Liver (tissue), 8 donors: ENCODE measurements at regions not wholly inside any gene's neighbourhood (a gene's known extent, or its start where the extent isn't known, plus 50 kb on each side); places are given as distances from the start of the nearest gene placed in this dataset.

Experiments used
- DNase-seq: peaks from one replicate; pipeline ENCODE4 v3.0.0-alpha.2; 2017; ENCODE audit warnings: low spot score
- H3K27ac ChIP-seq, 2 donors: one replicate each; pipeline ENCODE4 v1.7.0; 2013; ENCODE audit warnings: inconsistent platforms in 2 of 2, low read length in 2 of 2, control low read depth in 1 of 2, low read depth in 1 of 2, mild to moderate bottlenecking in 1 of 2
- H3K27me3 ChIP-seq, 4 donors: one replicate each; pipeline versions ENCODE4 v1.6.1 to v1.7.0; 2013; ENCODE audit warnings: low read length in 3 of 4, inconsistent platforms in 1 of 4, mild to moderate bottlenecking in 1 of 4, moderate library complexity in 1 of 4; ENCODE audit not compliant: control insufficient read depth in 4 of 4, insufficient read depth in 4 of 4
- H3K36me3 ChIP-seq, 4 donors: one replicate each; pipeline versions ENCODE4 v1.6.1 to v1.7.0; 2013; ENCODE audit warnings: low read length in 3 of 4, mild to moderate bottlenecking in 3 of 4, low read depth in 1 of 4, moderate library complexity in 1 of 4; ENCODE audit not compliant: control insufficient read depth in 4 of 4, insufficient read depth in 3 of 4
- H3K4me1 ChIP-seq, 4 donors: one replicate each; pipeline versions ENCODE4 v1.6.1 to v1.7.0; 2013; ENCODE audit warnings: low read length in 3 of 4, mild to moderate bottlenecking in 3 of 4, moderate library complexity in 1 of 4; ENCODE audit not compliant: control insufficient read depth in 4 of 4, insufficient read depth in 4 of 4
- H3K4me3 ChIP-seq, 3 donors: one replicate each; pipeline versions ENCODE4 v1.6.1 to v1.7.0; 2013; ENCODE audit warnings: low read length in 3 of 3, control low read depth in 1 of 3, low read depth in 1 of 3, mild to moderate bottlenecking in 1 of 3
- H3K9ac ChIP-seq, 2 donors: one replicate each; pipeline ENCODE4 v1.7.0; 2013; ENCODE audit warnings: low read length in 2 of 2, mild to moderate bottlenecking in 2 of 2, moderate library complexity in 2 of 2, control low read depth in 1 of 2, low read depth in 1 of 2
- H3K9me3 ChIP-seq, 4 donors: one replicate each; pipeline versions ENCODE4 v1.6.1 to v1.7.0; 2013; ENCODE audit warnings: low read length in 3 of 4; ENCODE audit not compliant: control insufficient read depth in 4 of 4
- EGR1 ChIP-seq, 2 donors: IDR thresholded peaks; 2 replicates each; pipeline ENCODE4 v1.6.1; 2016 to 2018; ENCODE audit warnings: antibody characterized with exemption in 2 of 2, low read depth in 2 of 2
- FOXA1 ChIP-seq: IDR thresholded peaks from 2 replicates; pipeline ENCODE4 v1.6.1; 2016; ENCODE audit warnings: antibody characterized with exemption
- FOXA2 ChIP-seq: IDR thresholded peaks from 2 replicates; pipeline ENCODE4 v1.6.1; 2016; ENCODE audit warnings: antibody characterized with exemption
- GABPA ChIP-seq, 2 donors: IDR thresholded peaks in 1 of 2; conservative IDR thresholded peaks in 1 of 2; 2 replicates each; pipeline ENCODE4 v1.6.1; 2016; ENCODE audit warnings: antibody characterized with exemption in 2 of 2, mild to moderate bottlenecking in 1 of 2, moderate library complexity in 1 of 2
- HNF4A ChIP-seq, 2 donors: conservative IDR thresholded peaks; 2 replicates each; pipeline ENCODE4 v1.6.1; 2016; ENCODE audit warnings: antibody characterized with exemption in 2 of 2, mild to moderate bottlenecking in 2 of 2
- HNF4G ChIP-seq: IDR thresholded peaks from 2 replicates; pipeline ENCODE4 v1.6.1; 2016; ENCODE audit warnings: antibody characterized with exemption
- JUND ChIP-seq, 2 donors: IDR thresholded peaks; 2 replicates each; pipeline ENCODE4 v1.6.1; 2016; ENCODE audit warnings: antibody characterized with exemption in 2 of 2
- RAD21 ChIP-seq, 2 donors: IDR thresholded peaks; 2 replicates each; pipeline ENCODE4 v1.6.1; 2016; ENCODE audit warnings: antibody characterized with exemption in 2 of 2, mild to moderate bottlenecking in 2 of 2
- SP1 ChIP-seq: IDR thresholded peaks from 2 replicates; pipeline ENCODE4 v1.6.1; 2018; ENCODE audit warnings: antibody characterized with exemption, mild to moderate bottlenecking
- TAF1 ChIP-seq: conservative IDR thresholded peaks from 2 replicates; pipeline ENCODE4 v1.6.1; 2016; ENCODE audit warnings: antibody characterized with exemption, mild to moderate bottlenecking
- YY1 ChIP-seq: IDR thresholded peaks from 2 replicates; pipeline ENCODE4 v1.6.1; 2016; ENCODE audit warnings: antibody characterized with exemption, mild to moderate bottlenecking
- WGBS: extraction: QIAGEN DNeasy Blood & Tissue Kit; methylation state at CpG from one replicate; pipeline ENCODE4 v1.1.7; 2013; 5-methylcytosine and 5-hydroxymethylcytosine counted together
- TF ChIP-seq, protein P1 (sequence below): fragments of 150-350 bp; IDR thresholded peaks from 2 replicates; pipeline ENCODE4 v1.5.1; 2017; ENCODE audit warnings: improper control_type of control experiment, low read depth, low read length; ENCODE audit not compliant: missing input control
- TF ChIP-seq, protein P2 (sequence below): IDR thresholded peaks from 2 replicates; pipeline ENCODE4 v1.6.1; 2016; ENCODE audit warnings: antibody characterized with exemption
- TF ChIP-seq, protein P3 (sequence below): IDR thresholded peaks from 2 replicates; pipeline ENCODE4 v1.6.1; 2016; ENCODE audit warnings: antibody characterized with exemption
- TF ChIP-seq, protein P4 (sequence below): IDR thresholded peaks from 2 replicates; pipeline ENCODE4 v1.6.1; 2016; ENCODE audit warnings: antibody characterized with exemption
- TF ChIP-seq, protein P5 (sequence below): IDR thresholded peaks from 2 replicates; pipeline ENCODE4 v1.6.1; 2016; ENCODE audit warnings: antibody characterized with exemption, mild to moderate bottlenecking
- donor health status: healthy.
- donor health status: healthy.
- donor health status: healthy.
- donor health status: healthy.
- donor health status: healthy.

DNA sequence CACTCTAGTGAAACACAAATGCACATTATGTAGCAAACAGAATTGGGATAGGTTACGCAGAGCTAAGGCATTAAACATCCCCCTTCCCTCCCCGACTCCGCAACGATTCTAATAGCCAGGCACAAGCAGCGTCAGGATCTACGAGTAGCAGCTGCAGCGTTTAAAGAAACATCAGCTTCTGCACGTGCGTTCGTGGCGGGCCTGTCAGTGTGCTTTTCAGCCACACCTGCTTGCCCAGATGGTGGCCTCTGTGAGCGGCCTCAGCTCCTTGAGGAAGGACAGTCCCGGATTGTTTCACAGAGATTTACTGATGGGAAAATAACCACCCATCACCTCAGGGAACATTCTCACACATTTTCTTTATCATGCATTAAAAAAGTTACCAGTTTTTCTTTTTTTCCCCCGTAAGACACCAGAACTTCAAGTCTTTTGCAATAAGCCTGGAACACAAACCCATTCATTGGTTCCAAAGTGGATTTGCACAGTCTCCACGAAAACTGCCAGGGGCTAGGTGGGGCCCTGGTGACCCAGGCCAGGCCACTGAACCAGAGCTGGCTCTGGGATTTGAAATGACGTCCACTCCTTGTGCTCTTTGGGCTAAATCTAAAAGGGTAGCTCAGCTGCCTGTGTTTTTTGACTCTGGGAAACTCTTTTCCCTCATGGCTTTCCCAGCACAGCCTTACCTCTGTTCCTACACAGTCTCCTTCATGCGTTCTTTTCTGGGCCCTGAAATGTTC, 325.5 kb downstream of the KCNRG start:
- H3K27ac ChIP-seq, result no peak overlapping the region
- no peak for DNase-seq
- H3K9ac ChIP-seq, result no peak overlapping the region
- H3K4me3 ChIP-seq, result no peak overlapping the region
- H3K9me3 ChIP-seq, result no peaks in the 10 kb centered on the region
- WGBS, result 93% methylated on average over 17 of the region's 17 CpGs
- H3K27me3 ChIP-seq, result no peaks in the 10 kb centered on the region
- H3K36me3 ChIP-seq, result no peaks in the 10 kb centered on the region
- TF ChIP-seq HNF4G (no peak), JUND (IDR thresholded peaks at IDR 0.05) (no peak), FOXA2 (no peak), GABPA (IDR thresholded peaks at IDR 0.05 in 1 of 2, conservative IDR thresholded peaks at IDR 0.05 in 1 of 2) (no peak), FOXA1 (no peak), TAF1 (no peak), YY1 (no peak), EGR1 (IDR thresholded peaks at IDR 0.05; ENCODE audit: low read depth in 2 of 2) (no peak), RAD21 (IDR thresholded peaks at IDR 0.05) (no peak), SP1 (no peak), HNF4A (conservative IDR thresholded peaks at IDR 0.05) (no peak)
- TF ChIP-seq, protein P1, sequence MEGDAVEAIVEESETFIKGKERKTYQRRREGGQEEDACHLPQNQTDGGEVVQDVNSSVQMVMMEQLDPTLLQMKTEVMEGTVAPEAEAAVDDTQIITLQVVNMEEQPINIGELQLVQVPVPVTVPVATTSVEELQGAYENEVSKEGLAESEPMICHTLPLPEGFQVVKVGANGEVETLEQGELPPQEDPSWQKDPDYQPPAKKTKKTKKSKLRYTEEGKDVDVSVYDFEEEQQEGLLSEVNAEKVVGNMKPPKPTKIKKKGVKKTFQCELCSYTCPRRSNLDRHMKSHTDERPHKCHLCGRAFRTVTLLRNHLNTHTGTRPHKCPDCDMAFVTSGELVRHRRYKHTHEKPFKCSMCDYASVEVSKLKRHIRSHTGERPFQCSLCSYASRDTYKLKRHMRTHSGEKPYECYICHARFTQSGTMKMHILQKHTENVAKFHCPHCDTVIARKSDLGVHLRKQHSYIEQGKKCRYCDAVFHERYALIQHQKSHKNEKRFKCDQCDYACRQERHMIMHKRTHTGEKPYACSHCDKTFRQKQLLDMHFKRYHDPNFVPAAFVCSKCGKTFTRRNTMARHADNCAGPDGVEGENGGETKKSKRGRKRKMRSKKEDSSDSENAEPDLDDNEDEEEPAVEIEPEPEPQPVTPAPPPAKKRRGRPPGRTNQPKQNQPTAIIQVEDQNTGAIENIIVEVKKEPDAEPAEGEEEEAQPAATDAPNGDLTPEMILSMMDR, result no peak
- TF ChIP-seq, protein P2, sequence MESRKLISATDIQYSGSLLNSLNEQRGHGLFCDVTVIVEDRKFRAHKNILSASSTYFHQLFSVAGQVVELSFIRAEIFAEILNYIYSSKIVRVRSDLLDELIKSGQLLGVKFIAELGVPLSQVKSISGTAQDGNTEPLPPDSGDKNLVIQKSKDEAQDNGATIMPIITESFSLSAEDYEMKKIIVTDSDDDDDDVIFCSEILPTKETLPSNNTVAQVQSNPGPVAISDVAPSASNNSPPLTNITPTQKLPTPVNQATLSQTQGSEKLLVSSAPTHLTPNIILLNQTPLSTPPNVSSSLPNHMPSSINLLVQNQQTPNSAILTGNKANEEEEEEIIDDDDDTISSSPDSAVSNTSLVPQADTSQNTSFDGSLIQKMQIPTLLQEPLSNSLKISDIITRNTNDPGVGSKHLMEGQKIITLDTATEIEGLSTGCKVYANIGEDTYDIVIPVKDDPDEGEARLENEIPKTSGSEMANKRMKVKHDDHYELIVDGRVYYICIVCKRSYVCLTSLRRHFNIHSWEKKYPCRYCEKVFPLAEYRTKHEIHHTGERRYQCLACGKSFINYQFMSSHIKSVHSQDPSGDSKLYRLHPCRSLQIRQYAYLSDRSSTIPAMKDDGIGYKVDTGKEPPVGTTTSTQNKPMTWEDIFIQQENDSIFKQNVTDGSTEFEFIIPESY, result no peak
- TF ChIP-seq, protein P3, sequence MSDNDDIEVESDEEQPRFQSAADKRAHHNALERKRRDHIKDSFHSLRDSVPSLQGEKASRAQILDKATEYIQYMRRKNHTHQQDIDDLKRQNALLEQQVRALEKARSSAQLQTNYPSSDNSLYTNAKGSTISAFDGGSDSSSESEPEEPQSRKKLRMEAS, result no peak
- TF ChIP-seq, protein P4, sequence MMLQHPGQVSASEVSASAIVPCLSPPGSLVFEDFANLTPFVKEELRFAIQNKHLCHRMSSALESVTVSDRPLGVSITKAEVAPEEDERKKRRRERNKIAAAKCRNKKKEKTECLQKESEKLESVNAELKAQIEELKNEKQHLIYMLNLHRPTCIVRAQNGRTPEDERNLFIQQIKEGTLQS, result no peak
- TF ChIP-seq, protein P5, sequence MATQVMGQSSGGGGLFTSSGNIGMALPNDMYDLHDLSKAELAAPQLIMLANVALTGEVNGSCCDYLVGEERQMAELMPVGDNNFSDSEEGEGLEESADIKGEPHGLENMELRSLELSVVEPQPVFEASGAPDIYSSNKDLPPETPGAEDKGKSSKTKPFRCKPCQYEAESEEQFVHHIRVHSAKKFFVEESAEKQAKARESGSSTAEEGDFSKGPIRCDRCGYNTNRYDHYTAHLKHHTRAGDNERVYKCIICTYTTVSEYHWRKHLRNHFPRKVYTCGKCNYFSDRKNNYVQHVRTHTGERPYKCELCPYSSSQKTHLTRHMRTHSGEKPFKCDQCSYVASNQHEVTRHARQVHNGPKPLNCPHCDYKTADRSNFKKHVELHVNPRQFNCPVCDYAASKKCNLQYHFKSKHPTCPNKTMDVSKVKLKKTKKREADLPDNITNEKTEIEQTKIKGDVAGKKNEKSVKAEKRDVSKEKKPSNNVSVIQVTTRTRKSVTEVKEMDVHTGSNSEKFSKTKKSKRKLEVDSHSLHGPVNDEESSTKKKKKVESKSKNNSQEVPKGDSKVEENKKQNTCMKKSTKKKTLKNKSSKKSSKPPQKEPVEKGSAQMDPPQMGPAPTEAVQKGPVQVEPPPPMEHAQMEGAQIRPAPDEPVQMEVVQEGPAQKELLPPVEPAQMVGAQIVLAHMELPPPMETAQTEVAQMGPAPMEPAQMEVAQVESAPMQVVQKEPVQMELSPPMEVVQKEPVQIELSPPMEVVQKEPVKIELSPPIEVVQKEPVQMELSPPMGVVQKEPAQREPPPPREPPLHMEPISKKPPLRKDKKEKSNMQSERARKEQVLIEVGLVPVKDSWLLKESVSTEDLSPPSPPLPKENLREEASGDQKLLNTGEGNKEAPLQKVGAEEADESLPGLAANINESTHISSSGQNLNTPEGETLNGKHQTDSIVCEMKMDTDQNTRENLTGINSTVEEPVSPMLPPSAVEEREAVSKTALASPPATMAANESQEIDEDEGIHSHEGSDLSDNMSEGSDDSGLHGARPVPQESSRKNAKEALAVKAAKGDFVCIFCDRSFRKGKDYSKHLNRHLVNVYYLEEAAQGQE, result no peak
- H3K4me1 ChIP-seq, result no peaks in the 10 kb centered on the region
